H1 (cell line): ENCODE measurements at regions not wholly inside any gene's neighbourhood (a gene's known extent, or its start where the extent isn't known, plus 50 kb on each side); places are given as distances from the start of the nearest gene placed in this dataset.

Source experiments
- BCL11A ChIP-seq, 2 experiments: IDR thresholded peaks; one replicate each; pipeline ENCODE4 v1.6.1; 2011; ENCODE audit warnings: low read depth in 2 of 2, low read length in 2 of 2, mild to moderate bottlenecking in 2 of 2
- EP300 ChIP-seq, 2 experiments: IDR thresholded peaks; 1 replicate in 1 of 2; 2 replicates in 1 of 2; pipeline ENCODE4 v1.6.1; 2011 to 2012; ENCODE audit warnings: low read depth in 2 of 2, low read length in 2 of 2, mild to moderate bottlenecking in 2 of 2, borderline replicate concordance in 1 of 2, inconsistent platforms in 1 of 2, moderate library complexity in 1 of 2
- EZH2 ChIP-seq: fragments of 200-600 bp; sonication (generic); IDR thresholded peaks from 2 replicates; pipeline ENCODE4 v1.7.1; 2012; ENCODE audit warnings: low read depth, mild to moderate bottlenecking, moderate library complexity, low read length, inconsistent platforms; ENCODE audit not compliant: severe bottlenecking
- MAFK ChIP-seq: IDR thresholded peaks from 2 replicates; pipeline ENCODE4 v1.6.1; 2012; ENCODE audit warnings: low read depth, mild to moderate bottlenecking, improper control_type of control experiment, low read length
- POLR2AphosphoS5 ChIP-seq: IDR thresholded peaks from 2 replicates; pipeline ENCODE4 v1.6.1; 2011; ENCODE audit warnings: low read depth, low read length
- YY1 ChIP-seq: IDR thresholded peaks from 2 replicates; pipeline ENCODE4 v1.6.1; 2011; ENCODE audit warnings: low read depth, mild to moderate bottlenecking, low read length
- TF ChIP-seq, protein P1 (sequence below), 3 experiments: IDR thresholded peaks; 1 replicate in 2 of 3; 2 replicates in 1 of 3; pipeline versions ENCODE4 v1.5.1 to v1.6.1; 2011; ENCODE audit warnings: low read length in 3 of 3, mild to moderate bottlenecking in 3 of 3, inconsistent platforms in 2 of 3, low read depth in 1 of 3, moderate library complexity in 1 of 3; ENCODE audit not compliant: insufficient read depth in 1 of 3; ENCODE audit errors: control extremely low read depth in 1 of 3

GRCh38 chr11:114929351-114930000 is 251.1 kb downstream of the NXPE2 start:
- TF ChIP-seq EP300 (IDR thresholded peaks at IDR 0.05; ENCODE audit: borderline replicate concordance in 1 of 2, low read depth in 2 of 2, low read length in 2 of 2), result no peak
- TF ChIP-seq, protein P1, sequence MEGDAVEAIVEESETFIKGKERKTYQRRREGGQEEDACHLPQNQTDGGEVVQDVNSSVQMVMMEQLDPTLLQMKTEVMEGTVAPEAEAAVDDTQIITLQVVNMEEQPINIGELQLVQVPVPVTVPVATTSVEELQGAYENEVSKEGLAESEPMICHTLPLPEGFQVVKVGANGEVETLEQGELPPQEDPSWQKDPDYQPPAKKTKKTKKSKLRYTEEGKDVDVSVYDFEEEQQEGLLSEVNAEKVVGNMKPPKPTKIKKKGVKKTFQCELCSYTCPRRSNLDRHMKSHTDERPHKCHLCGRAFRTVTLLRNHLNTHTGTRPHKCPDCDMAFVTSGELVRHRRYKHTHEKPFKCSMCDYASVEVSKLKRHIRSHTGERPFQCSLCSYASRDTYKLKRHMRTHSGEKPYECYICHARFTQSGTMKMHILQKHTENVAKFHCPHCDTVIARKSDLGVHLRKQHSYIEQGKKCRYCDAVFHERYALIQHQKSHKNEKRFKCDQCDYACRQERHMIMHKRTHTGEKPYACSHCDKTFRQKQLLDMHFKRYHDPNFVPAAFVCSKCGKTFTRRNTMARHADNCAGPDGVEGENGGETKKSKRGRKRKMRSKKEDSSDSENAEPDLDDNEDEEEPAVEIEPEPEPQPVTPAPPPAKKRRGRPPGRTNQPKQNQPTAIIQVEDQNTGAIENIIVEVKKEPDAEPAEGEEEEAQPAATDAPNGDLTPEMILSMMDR (IDR thresholded peaks at IDR 0.05; ENCODE audit: control extremely low read depth in 1 of 3, insufficient read depth in 1 of 3, low read depth in 1 of 3, low read length in 3 of 3), result no peak
- TF ChIP-seq EZH2, result no peak
- no peak for TF ChIP-seq POLR2AphosphoS5
- no peak for TF ChIP-seq BCL11A (IDR thresholded peaks at IDR 0.05; ENCODE audit: low read depth in 2 of 2, low read length in 2 of 2)
- TF ChIP-seq MAFK, result no peak
- TF ChIP-seq YY1, result no peak
